Bronchial epithelial cell (primary cell): ENCODE measurements at regions not wholly inside any gene's neighbourhood (a gene's known extent, or its start where the extent isn't known, plus 50 kb on each side); places are given as distances from the start of the nearest gene placed in this dataset.

Source experiments
- DNase-seq: peaks from one replicate; pipeline ENCODE4 v3.0.0-alpha.2; 2010; ENCODE audit warnings: low read depth
- FAIRE-seq: peaks from 2 replicates; lab custom pipeline; 2011; peaks lifted over from hg19 to GRCh38; lab: Jason Lieb, UNC
- H3K27me3 ChIP-seq: 2 replicates; pipeline ENCODE4 v1.5.1; 2011; ENCODE audit warnings: low read length; ENCODE audit not compliant: control insufficient read depth, insufficient read depth
- H3K36me3 ChIP-seq: 2 replicates; pipeline ENCODE4 v1.5.1; 2011; ENCODE audit warnings: low read length; ENCODE audit not compliant: control insufficient read depth, insufficient read depth
- H3K4me3 ChIP-seq: 2 replicates; pipeline ENCODE4 v1.5.1; 2011; ENCODE audit warnings: mild to moderate bottlenecking, low read depth, low read length, control low read depth
- CTCF ChIP-seq: IDR thresholded peaks from 2 replicates; pipeline ENCODE4 v1.5.1; 2011; ENCODE audit warnings: mild to moderate bottlenecking, moderate library complexity, low read length, control low read depth, inconsistent platforms; ENCODE audit not compliant: insufficient read depth, severe bottlenecking

GRCh38 chr3:27779176-27779575, 57.1 kb upstream of the EOMES start:
- no peak for FAIRE-seq
- Histone ChIP-seq H3K36me3 (no peaks in the 10 kb centered on the region), H3K4me3 (no peak overlapping the region), H3K27me3 (no peaks in the 10 kb centered on the region)
- TF ChIP-seq CTCF, result no peak
- no peak for DNase-seq

- FAIRE-seq (no peak), DNase-seq (no peak)
- no peak overlapping the region for H3K4me3 ChIP-seq
- peaks cover 3% of the 10 kb centered on the region for H3K27me3 ChIP-seq
- no peaks in the 10 kb centered on the region for H3K36me3 ChIP-seq
- TF ChIP-seq CTCF, result no peak
These were observed 67.3 kb upstream of the EOMES start for GRCh38 chr3:27789420-27789819.

- Histone ChIP-seq H3K36me3 (no peaks in the 10 kb centered on the region), H3K27me3 (no peaks in the 10 kb centered on the region), H3K4me3 (no peak overlapping the region)
- no peak for TF ChIP-seq CTCF
- DNase-seq, result peak; percentile 50
- FAIRE-seq, result peak; percentile 50
These were observed 69.8 kb upstream of the EOMES start for GRCh38 chr3:27791956-27792355.

GRCh38 chr3:27792869-27793268, 70.7 kb upstream of the EOMES start:
- H3K27me3 ChIP-seq, result no peaks in the 10 kb centered on the region
- no peak for TF ChIP-seq CTCF
- H3K4me3 ChIP-seq, result no peak overlapping the region
- FAIRE-seq, result peak; percentile 13
- DNase-seq, result no peak
- H3K36me3 ChIP-seq, result no peaks in the 10 kb centered on the region

GRCh38 chr3:27794211-27794610, 72.1 kb upstream of the EOMES start:
- no peaks in the 10 kb centered on the region for H3K36me3 ChIP-seq
- FAIRE-seq (no peak), DNase-seq (peak; percentile 6)
- no peak for TF ChIP-seq CTCF
- no peaks in the 10 kb centered on the region for H3K27me3 ChIP-seq
- H3K4me3 ChIP-seq, result no peak overlapping the region

GRCh38 chr3:27796365-27796875, 74.3 kb upstream of the EOMES start:
- Histone ChIP-seq H3K27me3 (no peaks in the 10 kb centered on the region), H3K36me3 (no peaks in the 10 kb centered on the region), H3K4me3 (no peak overlapping the region)
- FAIRE-seq (no peak), DNase-seq (peak; percentile 5)
- no peak for TF ChIP-seq CTCF
